Breast epithelium (tissue), 3 donors: ENCODE measurements at regions not wholly inside any gene's neighbourhood (a gene's known extent, or its start where the extent isn't known, plus 50 kb on each side); places are given as distances from the start of the nearest gene placed in this dataset.

Experiments used
- CTCF ChIP-seq, 3 donors: fragments of 450-650 bp; IDR thresholded peaks; one replicate each; pipeline ENCODE4 v1.5.1; 2016 to 2017; ENCODE audit warnings: antibody characterized with exemption in 3 of 3, mild to moderate bottlenecking in 3 of 3, moderate library complexity in 3 of 3
- POLR2A ChIP-seq: fragments of 450-650 bp; IDR thresholded peaks from one replicate; pipeline ENCODE4 v1.6.1; 2016; ENCODE audit warnings: antibody characterized with exemption, mild to moderate bottlenecking, moderate library complexity
- POLR2AphosphoS5 ChIP-seq, 3 donors: sonication (generic); formaldehyde crosslinking; IDR thresholded peaks; one replicate each; pipeline ENCODE4 v1.6.1; 2017; ENCODE audit warnings: antibody characterized with exemption in 3 of 3

- TF ChIP-seq POLR2A: no peak
- no peak for TF ChIP-seq CTCF (IDR thresholded peaks at IDR 0.05)
- no peak for TF ChIP-seq POLR2AphosphoS5 (IDR thresholded peaks at IDR 0.05)
Measured at GRCh38 chr2:157127249-157128012, 130.1 kb upstream of the GALNT5 start.
